ENCODE measurements at regions not wholly inside any gene's neighbourhood (a gene's known extent, or its start where the extent isn't known, plus 50 kb on each side); places are given as distances from the start of the nearest gene placed in this dataset.

GRCh38 chr16:60586493-60586892, 1449.7 kb downstream of the CDH8 start:
- H3K79me2 ChIP-seq (replicated peaks; ENCODE audit: insufficient read depth, low read length) = no peaks in the 10 kb centered on the region
- no peak overlapping the region for H3K27ac ChIP-seq (ENCODE audit: low read length)
- H3K27me3 ChIP-seq (ENCODE audit: insufficient read depth, low read depth, low read length) = no peaks in the 10 kb centered on the region
- no peak overlapping the region for H3K4me3 ChIP-seq (ENCODE audit: low read length)
- no peaks in the 10 kb centered on the region for H4K20me1 ChIP-seq (ENCODE audit: insufficient read depth)
- H3F3A ChIP-seq (ENCODE audit: insufficient read depth, low read length, poor library complexity, severe bottlenecking) = no peaks in the 10 kb centered on the region
- H3K9me2 ChIP-seq (ENCODE audit: insufficient read depth, low read length) = no peaks in the 10 kb centered on the region
- H3K9ac ChIP-seq (ENCODE audit: low read length) = no peak overlapping the region
- no peak for TF ChIP-seq POLR2AphosphoS5 (IDR thresholded peaks at IDR 0.05)
- no peaks in the 10 kb centered on the region for H3K36me3 ChIP-seq (ENCODE audit: insufficient read depth, low read length)
- no peak overlapping the region for H2AFZ ChIP-seq (ENCODE audit: low read depth, low read length)
- H3K4me2 ChIP-seq (ENCODE audit: low read length) = no peak overlapping the region
- H3K9me3 ChIP-seq (ENCODE audit: low read length) = no peaks in the 10 kb centered on the region

GRCh38 chr16:60582528-60582927, 1453.7 kb downstream of the CDH8 start:
- TF ChIP-seq SMC3 (conservative IDR thresholded peaks at IDR 0.05; ENCODE audit: poor library complexity) = no peak
- H4K20me1 ChIP-seq (ENCODE audit: insufficient read depth) = no peaks in the 10 kb centered on the region
- no peaks in the 10 kb centered on the region for H3F3A ChIP-seq (ENCODE audit: insufficient read depth, low read length, poor library complexity, severe bottlenecking)
- no peak overlapping the region for H2AFZ ChIP-seq (ENCODE audit: low read depth, low read length)
- H3K4me2 ChIP-seq (ENCODE audit: low read length) = no peak overlapping the region
- H3K36me3 ChIP-seq (ENCODE audit: insufficient read depth, low read length) = no peaks in the 10 kb centered on the region
- H3K9me3 ChIP-seq (ENCODE audit: low read length) = no peaks in the 10 kb centered on the region
- no peaks in the 10 kb centered on the region for H3K9me2 ChIP-seq (ENCODE audit: insufficient read depth, low read length)
- no peaks in the 10 kb centered on the region for H3K79me2 ChIP-seq (replicated peaks; ENCODE audit: insufficient read depth, low read length)
- H3K4me3 ChIP-seq (ENCODE audit: low read length) = no peak overlapping the region
- no peaks in the 10 kb centered on the region for H3K27me3 ChIP-seq (ENCODE audit: insufficient read depth, low read depth, low read length)
- no peak overlapping the region for H3K27ac ChIP-seq (ENCODE audit: low read length)
- no peak overlapping the region for H3K9ac ChIP-seq (ENCODE audit: low read length)

GRCh38 chr16:60566901-60567300, 1469.3 kb downstream of the CDH8 start:
- H3K79me2 ChIP-seq (replicated peaks; ENCODE audit: insufficient read depth, low read length) = no peaks in the 10 kb centered on the region
- TF ChIP-seq SMC3 (conservative IDR thresholded peaks at IDR 0.05; ENCODE audit: poor library complexity) = no peak
- H2AFZ ChIP-seq (ENCODE audit: low read depth, low read length) = no peak overlapping the region
- no peak overlapping the region for H3K4me2 ChIP-seq (ENCODE audit: low read length)
- H3K27ac ChIP-seq (ENCODE audit: low read length) = no peak overlapping the region
- no peaks in the 10 kb centered on the region for H3F3A ChIP-seq (ENCODE audit: insufficient read depth, low read length, poor library complexity, severe bottlenecking)
- no peaks in the 10 kb centered on the region for H3K27me3 ChIP-seq (ENCODE audit: insufficient read depth, low read depth, low read length)
- no peaks in the 10 kb centered on the region for H3K9me2 ChIP-seq (ENCODE audit: insufficient read depth, low read length)
- H3K9ac ChIP-seq (ENCODE audit: low read length) = no peak overlapping the region
- H3K36me3 ChIP-seq (ENCODE audit: insufficient read depth, low read length) = no peaks in the 10 kb centered on the region
- no peak overlapping the region for H3K4me3 ChIP-seq (ENCODE audit: low read length)
- no peaks in the 10 kb centered on the region for H4K20me1 ChIP-seq (ENCODE audit: insufficient read depth)
- H3K9me3 ChIP-seq (ENCODE audit: low read length) = no peaks in the 10 kb centered on the region

GRCh38 chr16:60564588-60564987, 1471.7 kb downstream of the CDH8 start:
- Histone ChIP-seq H3F3A (ENCODE audit: insufficient read depth, low read length, poor library complexity, severe bottlenecking) (no peaks in the 10 kb centered on the region), H3K27ac (ENCODE audit: low read length) (no peak overlapping the region), H3K79me2 (replicated peaks; ENCODE audit: insufficient read depth, low read length) (no peaks in the 10 kb centered on the region), H3K9me2 (ENCODE audit: insufficient read depth, low read length) (no peaks in the 10 kb centered on the region), H3K27me3 (ENCODE audit: insufficient read depth, low read depth, low read length) (no peaks in the 10 kb centered on the region), H3K9me3 (ENCODE audit: low read length) (no peaks in the 10 kb centered on the region), H3K36me3 (ENCODE audit: insufficient read depth, low read length) (no peaks in the 10 kb centered on the region), H3K4me3 (ENCODE audit: low read length) (no peak overlapping the region), H3K4me2 (ENCODE audit: low read length) (no peak overlapping the region), H3K9ac (ENCODE audit: low read length) (no peak overlapping the region), H2AFZ (ENCODE audit: low read depth, low read length) (no peak overlapping the region), H4K20me1 (ENCODE audit: insufficient read depth) (no peaks in the 10 kb centered on the region)
- no peak for TF ChIP-seq REST (IDR thresholded peaks at IDR 0.05; ENCODE audit: borderline replicate concordance)
- TF ChIP-seq CTCF (IDR thresholded peaks at IDR 0.05; ENCODE audit: poor library complexity, severe bottlenecking) = no peak
- TF ChIP-seq RAD21 (conservative IDR thresholded peaks at IDR 0.05) = no peak
- no peak for TF ChIP-seq MXI1 (conservative IDR thresholded peaks at IDR 0.05; ENCODE audit: poor library complexity, severe bottlenecking)
- no peak for TF ChIP-seq EZH2 (IDR thresholded peaks at IDR 0.05; ENCODE audit: borderline replicate concordance, insufficient read depth, low read length, poor library complexity, severe bottlenecking)
- no peak for TF ChIP-seq POLR2AphosphoS5 (IDR thresholded peaks at IDR 0.05)
- TF ChIP-seq TAF1 (IDR thresholded peaks at IDR 0.05; ENCODE audit: low read depth) = no peak

Measured in neural cell (in vitro differentiated cells).